ENCODE measurements at regions not wholly inside any gene's neighbourhood (a gene's known extent, or its start where the extent isn't known, plus 50 kb on each side); places are given as distances from the start of the nearest gene placed in this dataset.

GRCh38 chr11:19451609-19452008 is 210.9 kb upstream of the E2F8 start:
- TF ChIP-seq CTCF (IDR thresholded peaks at IDR 0.05) = no peak
- TF ChIP-seq POLR2A (IDR thresholded peaks at IDR 0.05) = no peak
- TF ChIP-seq POLR2AphosphoS5 (IDR thresholded peaks at IDR 0.05) = no peak

All from breast epithelium (tissue), 3 donors.